ENCODE measurements at regions not wholly inside any gene's neighbourhood (a gene's known extent, or its start where the extent isn't known, plus 50 kb on each side); places are given as distances from the start of the nearest gene placed in this dataset.

GRCh38 chr2:75342504-75343175 lies 143.3 kb upstream of the TACR1 start:
- no peaks in the 10 kb centered on the region for H3K79me2 ChIP-seq (ENCODE audit: control insufficient read depth, insufficient read depth, low read length)
- no peak overlapping the region for H2BK120ac ChIP-seq (ENCODE audit: low read depth, low read length)
- no peak overlapping the region for H4K8ac ChIP-seq (ENCODE audit: low read depth, low read length)
- H3K4me1 ChIP-seq (ENCODE audit: control insufficient read depth, low read depth, low read length): no peaks in the 10 kb centered on the region
- H3K18ac ChIP-seq (ENCODE audit: low read length): no peak overlapping the region
- H3K4me2 ChIP-seq (ENCODE audit: low read length): no peak overlapping the region
- no peak overlapping the region for H3K4ac ChIP-seq (ENCODE audit: low read depth, low read length)
- no peak overlapping the region for H2BK15ac ChIP-seq (replicated peaks; ENCODE audit: low read depth)
- H3K9ac ChIP-seq (ENCODE audit: low read length): no peak overlapping the region
- no peak overlapping the region for H2BK5ac ChIP-seq (ENCODE audit: low read length)
- WGBS (ENCODE audit: extremely low coverage, insufficient coverage, low lambda C conversion rate): no CpG with 5 or more reads among the region's 1 CpG
- DNase-seq: no peak
- no peaks in the 10 kb centered on the region for H3K27me3 ChIP-seq (ENCODE audit: insufficient read depth, low read length, poor library complexity)
- no peak overlapping the region for H3K23ac ChIP-seq (ENCODE audit: low read length)
- no peaks in the 10 kb centered on the region for H3K79me1 ChIP-seq (ENCODE audit: low read length)
- no peak overlapping the region for H3K4me3 ChIP-seq (ENCODE audit: low read length)
- H2AK5ac ChIP-seq (ENCODE audit: low read length): no peak overlapping the region
- H3K27ac ChIP-seq (ENCODE audit: low read depth, low read length): no peak overlapping the region
- H3K36me3 ChIP-seq (ENCODE audit: control insufficient read depth, insufficient read depth, low read length): no peaks in the 10 kb centered on the region
- H3K56ac ChIP-seq (ENCODE audit: low read length): no peak overlapping the region
- no peak overlapping the region for H4K5ac ChIP-seq (ENCODE audit: low read length)

GRCh38 chr2:75340560-75340959 lies 141.2 kb upstream of the TACR1 start:
- WGBS (ENCODE audit: extremely low coverage, insufficient coverage, low lambda C conversion rate): no CpG with 5 or more reads among the region's 3 CpGs
- H3K4me2 ChIP-seq (ENCODE audit: low read length): no peak overlapping the region
- no peak overlapping the region for H4K5ac ChIP-seq (ENCODE audit: low read length)
- DNase-seq: no peak
- H4K8ac ChIP-seq (ENCODE audit: low read depth, low read length): no peak overlapping the region
- H2AK5ac ChIP-seq (ENCODE audit: low read length): no peak overlapping the region
- H2BK120ac ChIP-seq (ENCODE audit: low read depth, low read length): no peak overlapping the region
- no peak overlapping the region for H3K23ac ChIP-seq (ENCODE audit: low read length)
- H3K36me3 ChIP-seq (ENCODE audit: control insufficient read depth, insufficient read depth, low read length): no peaks in the 10 kb centered on the region
- no peak overlapping the region for H3K4me3 ChIP-seq (ENCODE audit: low read length)
- no peak overlapping the region for H2BK5ac ChIP-seq (ENCODE audit: low read length)
- H3K56ac ChIP-seq (ENCODE audit: low read length): no peak overlapping the region
- no peaks in the 10 kb centered on the region for H3K79me1 ChIP-seq (ENCODE audit: low read length)
- no peak overlapping the region for H3K9ac ChIP-seq (ENCODE audit: low read length)
- H3K4ac ChIP-seq (ENCODE audit: low read depth, low read length): no peak overlapping the region
- H2BK15ac ChIP-seq (replicated peaks; ENCODE audit: low read depth): no peak overlapping the region
- H3K18ac ChIP-seq (ENCODE audit: low read length): no peak overlapping the region
- no peaks in the 10 kb centered on the region for H3K4me1 ChIP-seq (ENCODE audit: control insufficient read depth, low read depth, low read length)
- H3K79me2 ChIP-seq (ENCODE audit: control insufficient read depth, insufficient read depth, low read length): no peaks in the 10 kb centered on the region
- no peak overlapping the region for H3K27ac ChIP-seq (ENCODE audit: low read depth, low read length)
- H3K27me3 ChIP-seq (ENCODE audit: insufficient read depth, low read length, poor library complexity): no peaks in the 10 kb centered on the region

- Histone ChIP-seq H3K4me3 (ENCODE audit: low read length) (no peak overlapping the region), H3K56ac (ENCODE audit: low read length) (no peak overlapping the region), H3K18ac (ENCODE audit: low read length) (no peak overlapping the region), H3K27me3 (ENCODE audit: insufficient read depth, low read length, poor library complexity) (no peaks in the 10 kb centered on the region), H2BK15ac (replicated peaks; ENCODE audit: low read depth) (no peak overlapping the region), H2BK5ac (ENCODE audit: low read length) (no peak overlapping the region), H3K36me3 (ENCODE audit: control insufficient read depth, insufficient read depth, low read length) (no peaks in the 10 kb centered on the region), H3K79me2 (ENCODE audit: control insufficient read depth, insufficient read depth, low read length) (no peaks in the 10 kb centered on the region), H2BK120ac (ENCODE audit: low read depth, low read length) (no peak overlapping the region), H2AK5ac (ENCODE audit: low read length) (no peak overlapping the region), H4K5ac (ENCODE audit: low read length) (no peak overlapping the region), H3K23ac (ENCODE audit: low read length) (no peak overlapping the region), H3K4me2 (ENCODE audit: low read length) (no peak overlapping the region), H3K9ac (ENCODE audit: low read length) (no peak overlapping the region), H4K8ac (ENCODE audit: low read depth, low read length) (no peak overlapping the region), H3K4ac (ENCODE audit: low read depth, low read length) (no peak overlapping the region), H3K4me1 (ENCODE audit: control insufficient read depth, low read depth, low read length) (no peaks in the 10 kb centered on the region), H3K79me1 (ENCODE audit: low read length) (no peaks in the 10 kb centered on the region), H3K27ac (ENCODE audit: low read depth, low read length) (no peak overlapping the region)
- WGBS (ENCODE audit: extremely low coverage, insufficient coverage, low lambda C conversion rate): no CpG with 5 or more reads among the region's 5 CpGs
- DNase-seq: no peak
Measured at GRCh38 chr2:75338461-75338860, 139.1 kb upstream of the TACR1 start.

GRCh38 chr2:75337619-75338018 lies 138.3 kb upstream of the TACR1 start:
- Histone ChIP-seq H2BK5ac (ENCODE audit: low read length) (no peak overlapping the region), H3K9ac (ENCODE audit: low read length) (no peak overlapping the region), H3K23ac (ENCODE audit: low read length) (no peak overlapping the region), H2AK5ac (ENCODE audit: low read length) (no peak overlapping the region), H3K18ac (ENCODE audit: low read length) (no peak overlapping the region), H4K8ac (ENCODE audit: low read depth, low read length) (no peak overlapping the region), H3K4ac (ENCODE audit: low read depth, low read length) (no peak overlapping the region), H3K56ac (ENCODE audit: low read length) (no peak overlapping the region), H3K4me2 (ENCODE audit: low read length) (no peak overlapping the region), H2BK15ac (replicated peaks; ENCODE audit: low read depth) (no peak overlapping the region), H3K27ac (ENCODE audit: low read depth, low read length) (no peak overlapping the region), H4K5ac (ENCODE audit: low read length) (no peak overlapping the region), H3K4me1 (ENCODE audit: control insufficient read depth, low read depth, low read length) (no peaks in the 10 kb centered on the region), H3K36me3 (ENCODE audit: control insufficient read depth, insufficient read depth, low read length) (no peaks in the 10 kb centered on the region), H3K4me3 (ENCODE audit: low read length) (no peak overlapping the region), H3K27me3 (ENCODE audit: insufficient read depth, low read length, poor library complexity) (no peaks in the 10 kb centered on the region), H2BK120ac (ENCODE audit: low read depth, low read length) (no peak overlapping the region), H3K79me1 (ENCODE audit: low read length) (no peaks in the 10 kb centered on the region), H3K79me2 (ENCODE audit: control insufficient read depth, insufficient read depth, low read length) (no peaks in the 10 kb centered on the region)
- DNase-seq: no peak
- WGBS (ENCODE audit: extremely low coverage, insufficient coverage, low lambda C conversion rate): no CpG with 5 or more reads among the region's 3 CpGs

- Histone ChIP-seq H4K5ac (ENCODE audit: low read length) (no peak overlapping the region), H3K27me3 (ENCODE audit: insufficient read depth, low read length, poor library complexity) (no peaks in the 10 kb centered on the region), H2BK120ac (ENCODE audit: low read depth, low read length) (no peak overlapping the region), H3K4me3 (ENCODE audit: low read length) (no peak overlapping the region), H2BK5ac (ENCODE audit: low read length) (no peak overlapping the region), H3K79me1 (ENCODE audit: low read length) (no peaks in the 10 kb centered on the region), H3K79me2 (ENCODE audit: control insufficient read depth, insufficient read depth, low read length) (no peaks in the 10 kb centered on the region), H3K4me2 (ENCODE audit: low read length) (no peak overlapping the region), H2BK15ac (replicated peaks; ENCODE audit: low read depth) (no peak overlapping the region), H2AK5ac (ENCODE audit: low read length) (no peak overlapping the region), H3K56ac (ENCODE audit: low read length) (no peak overlapping the region), H3K9ac (ENCODE audit: low read length) (no peak overlapping the region), H3K27ac (ENCODE audit: low read depth, low read length) (no peak overlapping the region), H3K23ac (ENCODE audit: low read length) (no peak overlapping the region), H4K8ac (ENCODE audit: low read depth, low read length) (no peak overlapping the region), H3K18ac (ENCODE audit: low read length) (no peak overlapping the region), H3K36me3 (ENCODE audit: control insufficient read depth, insufficient read depth, low read length) (no peaks in the 10 kb centered on the region), H3K4ac (ENCODE audit: low read depth, low read length) (no peak overlapping the region), H3K4me1 (ENCODE audit: control insufficient read depth, low read depth, low read length) (no peaks in the 10 kb centered on the region)
- DNase-seq: no peak
- WGBS (ENCODE audit: extremely low coverage, insufficient coverage, low lambda C conversion rate): no CpG with 5 or more reads among the region's 5 CpGs
Measured at GRCh38 chr2:75337016-75337415, 137.7 kb upstream of the TACR1 start.

- H3K18ac ChIP-seq (ENCODE audit: low read length): no peak overlapping the region
- no peaks in the 10 kb centered on the region for H3K4me1 ChIP-seq (ENCODE audit: control insufficient read depth, low read depth, low read length)
- H4K8ac ChIP-seq (ENCODE audit: low read depth, low read length): no peak overlapping the region
- H3K56ac ChIP-seq (ENCODE audit: low read length): no peak overlapping the region
- H3K79me2 ChIP-seq (ENCODE audit: control insufficient read depth, insufficient read depth, low read length): no peaks in the 10 kb centered on the region
- no peaks in the 10 kb centered on the region for H3K79me1 ChIP-seq (ENCODE audit: low read length)
- H3K36me3 ChIP-seq (ENCODE audit: control insufficient read depth, insufficient read depth, low read length): no peaks in the 10 kb centered on the region
- no peak for DNase-seq
- no peaks in the 10 kb centered on the region for H3K27me3 ChIP-seq (ENCODE audit: insufficient read depth, low read length, poor library complexity)
- H3K27ac ChIP-seq (ENCODE audit: low read depth, low read length): no peak overlapping the region
- no peak overlapping the region for H3K4me2 ChIP-seq (ENCODE audit: low read length)
- H3K4me3 ChIP-seq (ENCODE audit: low read length): no peak overlapping the region
- no peak overlapping the region for H2BK15ac ChIP-seq (replicated peaks; ENCODE audit: low read depth)
- H4K5ac ChIP-seq (ENCODE audit: low read length): no peak overlapping the region
- WGBS (ENCODE audit: extremely low coverage, insufficient coverage, low lambda C conversion rate): no CpG with 5 or more reads among the region's 3 CpGs
- no peak overlapping the region for H3K9ac ChIP-seq (ENCODE audit: low read length)
- no peak overlapping the region for H2AK5ac ChIP-seq (ENCODE audit: low read length)
- H3K23ac ChIP-seq (ENCODE audit: low read length): no peak overlapping the region
- no peak overlapping the region for H2BK5ac ChIP-seq (ENCODE audit: low read length)
- H3K4ac ChIP-seq (ENCODE audit: low read depth, low read length): no peak overlapping the region
- no peak overlapping the region for H2BK120ac ChIP-seq (ENCODE audit: low read depth, low read length)
Measured at GRCh38 chr2:75336451-75336850, 137.1 kb upstream of the TACR1 start.

Measured in mesendoderm (in vitro differentiated cells).